Neutrophil (primary cell): ENCODE measurements at regions not wholly inside any gene's neighbourhood (a gene's known extent, or its start where the extent isn't known, plus 50 kb on each side); places are given as distances from the start of the nearest gene placed in this dataset.

Source experiments
- H3K27ac ChIP-seq: fragments of 200-600 bp; sonication (generic); 2 replicates; pipeline ENCODE4 v1.5.1; 2016; ENCODE audit warnings: mild to moderate bottlenecking, moderate library complexity
- H3K27me3 ChIP-seq: fragments of 200-600 bp; sonication (generic); 2 replicates; pipeline ENCODE4 v1.6.0; 2016; ENCODE audit warnings: mild to moderate bottlenecking
- H3K36me3 ChIP-seq: fragments of 200-600 bp; sonication (generic); 2 replicates; pipeline ENCODE4 v1.5.1; 2017
- H3K4me1 ChIP-seq, 2 experiments: fragments of 200-600 bp in 1 of 2; sonication (generic) in 1 of 2; 1 replicate in 1 of 2; 2 replicates in 1 of 2; pipeline versions ENCODE4 v1.5.1 to v1.6.1; 2013 to 2016; ENCODE audit warnings: low read depth in 1 of 2, low read length in 1 of 2, mild to moderate bottlenecking in 1 of 2, moderate library complexity in 1 of 2; ENCODE audit not compliant: control insufficient read depth in 1 of 2, insufficient read depth in 1 of 2
- H3K4me3 ChIP-seq, 2 experiments: fragments of 200-600 bp in 1 of 2; sonication (generic) in 1 of 2; 1 replicate in 1 of 2; 2 replicates in 1 of 2; pipeline ENCODE4 v1.5.1; 2013 to 2016; ENCODE audit warnings: low read depth in 1 of 2, low read length in 1 of 2, mild to moderate bottlenecking in 1 of 2, moderate library complexity in 1 of 2
- H3K9me3 ChIP-seq: fragments of 200-600 bp; sonication (generic); 2 replicates; pipeline ENCODE4 v1.5.1; 2016
- TF ChIP-seq, protein P1 (sequence below): fragments of 200-600 bp; sonication (generic); IDR thresholded peaks from 2 replicates; pipeline ENCODE4 v1.5.1; 2016; ENCODE audit warnings: antibody characterized with exemption

DNA sequence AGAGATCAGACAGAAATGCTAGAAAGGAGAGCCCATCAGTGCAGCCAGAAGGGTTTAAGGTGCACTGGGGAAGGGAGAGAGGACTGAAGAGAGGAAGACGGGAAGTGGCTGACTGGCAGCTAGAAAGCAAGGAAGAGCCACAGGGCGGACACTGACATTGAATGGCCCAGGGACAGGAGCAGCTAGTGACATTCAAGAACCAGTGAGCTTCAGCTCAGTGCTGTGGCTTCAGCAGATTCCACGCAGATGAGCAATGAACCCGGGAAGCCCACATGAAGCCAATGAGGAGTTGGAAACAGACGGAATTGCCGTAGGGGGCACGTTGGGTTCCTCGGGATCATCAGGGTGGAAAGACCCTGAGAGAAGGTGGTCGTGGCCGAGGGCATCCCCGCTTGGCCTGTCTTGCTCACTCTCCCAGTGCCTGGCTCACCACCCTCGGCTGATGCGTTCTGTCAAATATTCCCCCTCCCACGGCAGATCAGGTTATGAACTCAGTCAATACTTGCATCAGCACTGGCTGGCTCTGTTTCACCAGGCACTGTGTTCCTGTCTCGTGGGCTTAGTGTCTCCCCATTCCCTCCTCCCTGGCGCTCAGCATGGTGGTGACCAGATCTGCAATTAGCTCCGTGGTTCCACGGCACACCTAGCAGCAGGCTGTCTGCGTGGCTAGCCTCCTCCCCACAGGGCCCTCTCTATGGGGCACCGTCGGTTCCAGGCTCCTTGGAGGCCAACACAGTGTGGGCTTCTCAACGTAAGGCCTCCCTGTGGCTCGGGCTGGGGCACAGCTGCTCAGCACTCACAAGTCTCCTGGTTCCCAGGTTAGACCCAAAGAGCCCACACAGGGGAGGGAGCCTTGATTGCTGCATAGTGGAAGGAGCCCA, 145.5 kb downstream of the TRIM29 start:
- no peaks in the 10 kb centered on the region for H3K36me3 ChIP-seq

DNA sequence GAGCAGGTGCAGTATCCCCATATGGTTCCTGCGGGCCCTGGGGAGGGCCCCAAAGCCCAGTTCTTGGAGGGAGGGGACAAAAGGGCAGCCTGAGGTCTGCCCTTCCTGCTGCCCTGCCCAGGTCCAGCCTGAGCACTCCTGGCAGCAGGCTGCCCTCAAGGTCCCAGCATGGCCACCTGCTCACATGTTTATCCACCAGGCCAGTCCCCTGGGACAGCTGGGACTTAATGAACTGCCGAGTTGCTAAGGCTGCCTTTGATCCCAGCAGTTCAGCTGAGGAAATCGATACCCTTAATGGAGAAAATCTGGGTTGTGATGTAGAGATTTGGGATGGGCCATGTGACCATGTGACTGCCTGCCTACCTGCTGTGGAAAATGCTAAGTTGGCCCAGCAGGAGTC, 146.2 kb downstream of the TRIM29 start:
- Histone ChIP-seq H3K27ac (no peak overlapping the region), H3K4me3 (no peak overlapping the region), H3K27me3 (peaks cover 51% of the 10 kb centered on the region), H3K4me1 (no peaks in the 10 kb centered on the region), H3K36me3 (no peaks in the 10 kb centered on the region), H3K9me3 (no peaks in the 10 kb centered on the region)
- TF ChIP-seq, protein P1, sequence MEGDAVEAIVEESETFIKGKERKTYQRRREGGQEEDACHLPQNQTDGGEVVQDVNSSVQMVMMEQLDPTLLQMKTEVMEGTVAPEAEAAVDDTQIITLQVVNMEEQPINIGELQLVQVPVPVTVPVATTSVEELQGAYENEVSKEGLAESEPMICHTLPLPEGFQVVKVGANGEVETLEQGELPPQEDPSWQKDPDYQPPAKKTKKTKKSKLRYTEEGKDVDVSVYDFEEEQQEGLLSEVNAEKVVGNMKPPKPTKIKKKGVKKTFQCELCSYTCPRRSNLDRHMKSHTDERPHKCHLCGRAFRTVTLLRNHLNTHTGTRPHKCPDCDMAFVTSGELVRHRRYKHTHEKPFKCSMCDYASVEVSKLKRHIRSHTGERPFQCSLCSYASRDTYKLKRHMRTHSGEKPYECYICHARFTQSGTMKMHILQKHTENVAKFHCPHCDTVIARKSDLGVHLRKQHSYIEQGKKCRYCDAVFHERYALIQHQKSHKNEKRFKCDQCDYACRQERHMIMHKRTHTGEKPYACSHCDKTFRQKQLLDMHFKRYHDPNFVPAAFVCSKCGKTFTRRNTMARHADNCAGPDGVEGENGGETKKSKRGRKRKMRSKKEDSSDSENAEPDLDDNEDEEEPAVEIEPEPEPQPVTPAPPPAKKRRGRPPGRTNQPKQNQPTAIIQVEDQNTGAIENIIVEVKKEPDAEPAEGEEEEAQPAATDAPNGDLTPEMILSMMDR, result no peak

More for the DNA sequence above, 145.5 kb downstream of the TRIM29 start:
- Histone ChIP-seq H3K9me3 (no peaks in the 10 kb centered on the region), H3K4me3 (no peak overlapping the region), H3K27ac (no peak overlapping the region), H3K27me3 (peaks cover 44% of the 10 kb centered on the region), H3K4me1 (no peaks in the 10 kb centered on the region)
- TF ChIP-seq, protein P1, result no peak

DNA sequence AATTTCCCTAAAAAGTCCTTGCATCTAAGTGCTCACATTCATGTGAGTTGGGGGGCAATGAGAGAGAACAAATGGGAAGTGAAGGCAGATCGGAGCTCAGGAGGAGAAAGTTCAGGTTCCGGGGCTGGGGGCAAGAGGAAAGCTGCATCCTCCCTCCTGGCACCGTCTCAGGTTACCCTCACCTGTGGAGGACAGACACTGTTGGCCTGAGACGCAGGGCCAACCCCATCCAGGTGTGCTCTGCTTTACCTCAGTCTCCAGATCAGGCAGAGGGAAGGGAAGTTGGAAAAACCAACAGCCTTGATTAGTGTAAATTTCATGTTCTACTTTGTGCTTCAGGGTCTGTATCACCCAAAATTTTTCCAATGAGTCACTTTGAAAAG, 146.9 kb downstream of the TRIM29 start:
- H3K4me1 ChIP-seq, result no peaks in the 10 kb centered on the region
- TF ChIP-seq, protein P1, result no peak
- H3K9me3 ChIP-seq, result no peaks in the 10 kb centered on the region
- no peak overlapping the region for H3K27ac ChIP-seq
- no peak overlapping the region for H3K4me3 ChIP-seq
- peaks cover 53% of the 10 kb centered on the region for H3K27me3 ChIP-seq
- no peaks in the 10 kb centered on the region for H3K36me3 ChIP-seq

DNA sequence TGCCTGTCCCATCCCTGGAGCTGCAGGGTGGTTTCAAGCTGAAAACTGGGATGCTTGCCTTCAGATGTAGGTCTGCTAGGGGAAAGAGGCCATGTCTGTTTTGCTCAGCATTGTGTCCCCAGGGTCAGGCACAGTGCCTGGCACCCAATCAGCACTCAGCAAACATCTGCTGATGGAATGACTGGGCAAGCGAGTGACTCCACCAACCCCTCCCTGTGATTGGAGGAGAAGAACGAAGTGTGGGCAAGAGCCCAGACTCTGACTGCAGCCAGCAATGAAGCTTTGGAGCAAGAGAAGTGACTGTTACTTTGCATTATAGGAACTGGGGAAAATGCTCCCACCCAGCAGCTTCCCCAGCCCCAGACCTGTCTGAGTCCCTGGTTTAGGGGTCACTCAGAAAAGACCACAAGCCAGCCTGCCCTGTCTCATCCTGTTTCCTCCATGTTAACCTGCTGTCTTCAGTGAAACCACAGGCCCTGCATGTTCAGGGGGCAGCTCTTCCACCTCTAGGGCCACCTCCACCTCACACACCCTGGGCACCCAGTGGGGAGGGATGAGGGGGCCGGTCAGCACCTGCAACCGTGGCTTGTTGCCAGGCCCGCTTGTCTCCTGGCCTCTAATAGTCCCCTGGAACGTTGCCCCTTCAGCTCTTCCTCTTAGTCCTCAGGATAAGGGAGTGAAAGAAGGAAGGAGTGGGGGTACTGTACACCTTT, 147.4 kb downstream of the TRIM29 start:
- H3K27ac ChIP-seq, result no peak overlapping the region
- TF ChIP-seq, protein P1, result no peak

DNA sequence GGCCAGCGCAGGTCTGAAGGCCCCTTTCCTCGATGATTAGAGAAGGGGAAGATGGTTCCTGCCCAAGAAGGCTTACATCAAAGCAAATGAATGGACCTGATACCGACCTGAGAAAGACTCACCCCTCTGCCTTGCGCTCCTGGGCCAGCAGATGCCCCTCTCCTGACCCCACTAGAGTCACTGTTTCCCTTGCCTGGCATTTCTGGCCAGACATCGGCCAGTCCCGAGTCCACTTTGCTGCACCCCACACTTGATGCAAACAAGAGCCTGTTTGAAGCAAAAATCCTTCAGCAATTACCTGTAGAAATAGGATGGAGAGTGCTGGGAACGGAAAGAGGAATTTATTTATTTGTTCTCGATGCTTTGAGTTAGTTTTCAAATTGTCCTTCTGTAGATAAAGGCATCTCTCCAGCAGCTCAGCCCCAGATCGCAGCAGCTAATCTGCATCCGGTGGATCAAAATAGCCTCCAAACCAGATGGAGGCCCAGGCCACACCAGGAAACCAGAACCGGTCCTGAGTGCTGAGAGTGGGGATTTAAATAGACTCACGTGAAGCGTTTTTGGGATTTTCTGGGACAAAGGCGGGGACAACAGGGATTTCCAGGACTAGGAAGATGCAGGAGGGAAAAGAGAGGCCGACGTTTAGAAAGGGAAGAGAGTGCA, 148.6 kb downstream of the TRIM29 start:
- Histone ChIP-seq H3K27ac (no peak overlapping the region), H3K4me3 (no peak overlapping the region), H3K9me3 (no peaks in the 10 kb centered on the region), H3K27me3 (peaks cover 53% of the 10 kb centered on the region), H3K36me3 (no peaks in the 10 kb centered on the region), H3K4me1 (no peaks in the 10 kb centered on the region)
- TF ChIP-seq, protein P1, result no peak

More for the DNA sequence above, 147.4 kb downstream of the TRIM29 start:
- Histone ChIP-seq H3K36me3 (no peaks in the 10 kb centered on the region), H3K4me1 (no peaks in the 10 kb centered on the region), H3K4me3 (no peak overlapping the region), H3K9me3 (no peaks in the 10 kb centered on the region), H3K27me3 (peaks cover 53% of the 10 kb centered on the region)
